GM18511 (cell line): ENCODE measurements at regions not wholly inside any gene's neighbourhood (a gene's known extent, or its start where the extent isn't known, plus 50 kb on each side); places are given as distances from the start of the nearest gene placed in this dataset.
A peak's percentile ranks its signal among the peaks of the same experiment; 100 is the strongest.

Experiments used
- ATAC-seq: cut with Tn5 transposase; IDR thresholded peaks from one replicate; pipeline ENCODE4 v1.9.1; 2021; ENCODE audit warnings: mild to moderate bottlenecking, moderate library complexity; ENCODE audit not compliant: unreplicated experiment

- ATAC-seq, result no peak
Measured at GRCh38 chr6:22015216-22015615, 281.6 kb downstream of the PRL start.

GRCh38 chr6:22015944-22016343 is 280.9 kb downstream of the PRL start:
- ATAC-seq, result no peak

- ATAC-seq, result no peak
Measured at GRCh38 chr6:22017272-22017671, 279.6 kb downstream of the PRL start.

- ATAC-seq, result no peak
Measured at GRCh38 chr6:22017766-22018165, 279.1 kb downstream of the PRL start.

- ATAC-seq, result no peak
Measured at GRCh38 chr6:22019857-22020256, 277.0 kb downstream of the PRL start.

- ATAC-seq, result no peak
Measured at GRCh38 chr6:22020299-22021003, 276.4 kb downstream of the PRL start.

GRCh38 chr6:22021966-22022365 is 274.9 kb downstream of the PRL start:
- ATAC-seq, result no peak

- no peak for ATAC-seq
Measured at GRCh38 chr6:22023937-22024336, 272.9 kb downstream of the PRL start.

- ATAC-seq, result peak; percentile 45
Measured at GRCh38 chr6:22024973-22025467, 271.8 kb downstream of the PRL start.

- peak; percentile 55 for ATAC-seq
Measured at GRCh38 chr6:22025468-22026163, 271.2 kb downstream of the PRL start.

- peak; percentile 11 for ATAC-seq
Measured at GRCh38 chr6:22026164-22026678, 270.6 kb downstream of the PRL start.

GRCh38 chr6:22027040-22027725 is 269.7 kb downstream of the PRL start:
- ATAC-seq, result no peak

- no peak for ATAC-seq
Measured at GRCh38 chr6:22028403-22029090, 268.3 kb downstream of the PRL start.

GRCh38 chr6:22029171-22029570 is 267.7 kb downstream of the PRL start:
- ATAC-seq, result no peak

GRCh38 chr6:22030730-22031619 is 265.9 kb downstream of the PRL start:
- no peak for ATAC-seq

- ATAC-seq, result no peak
Measured at GRCh38 chr6:22035690-22036089, 261.1 kb downstream of the PRL start.

GRCh38 chr6:22036275-22036674 is 260.6 kb downstream of the PRL start:
- peak; percentile 81 for ATAC-seq

GRCh38 chr6:22036699-22037098 is 260.1 kb downstream of the PRL start:
- ATAC-seq, result peak; percentile 4

GRCh38 chr6:22041797-22042480 is 254.9 kb downstream of the PRL start:
- no peak for ATAC-seq
